ENCODE measurements at regions not wholly inside any gene's neighbourhood (a gene's known extent, or its start where the extent isn't known, plus 50 kb on each side); places are given as distances from the start of the nearest gene placed in this dataset.

GRCh38 chr17:33896263-33896662 lies 358.8 kb upstream of the CCL2 start:
- H3K36me3 ChIP-seq (replicated peaks in 1 of 2; ENCODE audit: control extremely low read depth in 1 of 2, control insufficient read depth in 1 of 2, extremely low read depth in 1 of 2, insufficient read depth in 2 of 2, low read length in 1 of 2), result no peaks in the 10 kb centered on the region
- Mint-ChIP-seq H3K27me3 (peaks cover 6% of the 10 kb centered on the region), H3K4me1 (no peaks in the 10 kb centered on the region), H3K9me3 (ENCODE audit: insufficient read depth) (no peaks in the 10 kb centered on the region), H3K4me3 (no peak overlapping the region), H3K27ac (no peak overlapping the region)
- ChIA-PET CTCF (no interaction called here), POLR2A (no interaction called here)
- 65% methylated on average over 4 of the region's 6 CpGs for WGBS (ENCODE audit: insufficient coverage)
- H3K4me3 ChIP-seq (ENCODE audit: control extremely low read depth in 1 of 5, extremely low read depth in 1 of 5, insufficient read depth in 1 of 5, low read depth in 2 of 5, low read length in 4 of 5), result no peak overlapping the region
- H3K27ac ChIP-seq (ENCODE audit: low read length in 2 of 2), result no peak overlapping the region
- no peak overlapping the region for H3K9ac ChIP-seq (ENCODE audit: low read length)
- no peak overlapping the region for H2AFZ ChIP-seq (ENCODE audit: insufficient read depth, low read depth, low read length, poor library complexity, severe bottlenecking)
- no peak overlapping the region for H3K4me2 ChIP-seq (replicated peaks; ENCODE audit: low read depth, low read length, poor library complexity, severe bottlenecking)
- no peaks in the 10 kb centered on the region for H3K4me1 ChIP-seq (ENCODE audit: control insufficient read depth in 2 of 2, insufficient read depth in 2 of 2, low read length in 2 of 2)
- DNase-seq (no peak), ATAC-seq (ENCODE audit: low read depth) (no peak)
- H3K9me3 ChIP-seq (ENCODE audit: control extremely low read depth in 1 of 3, control insufficient read depth in 2 of 3, insufficient read depth in 1 of 3, low read length in 2 of 3), result no peaks in the 10 kb centered on the region
- no peaks in the 10 kb centered on the region for H3K27me3 ChIP-seq (replicated peaks in 1 of 4; ENCODE audit: control extremely low read depth in 1 of 4, control insufficient read depth in 3 of 4, insufficient read depth in 4 of 4, low read length in 3 of 4)
- TF ChIP-seq EZH2 (IDR thresholded peaks at IDR 0.05; ENCODE audit: borderline replicate concordance, insufficient read depth, low read depth, low read length, poor library complexity, severe bottlenecking), result no peak
- TF ChIP-seq, protein P1, sequence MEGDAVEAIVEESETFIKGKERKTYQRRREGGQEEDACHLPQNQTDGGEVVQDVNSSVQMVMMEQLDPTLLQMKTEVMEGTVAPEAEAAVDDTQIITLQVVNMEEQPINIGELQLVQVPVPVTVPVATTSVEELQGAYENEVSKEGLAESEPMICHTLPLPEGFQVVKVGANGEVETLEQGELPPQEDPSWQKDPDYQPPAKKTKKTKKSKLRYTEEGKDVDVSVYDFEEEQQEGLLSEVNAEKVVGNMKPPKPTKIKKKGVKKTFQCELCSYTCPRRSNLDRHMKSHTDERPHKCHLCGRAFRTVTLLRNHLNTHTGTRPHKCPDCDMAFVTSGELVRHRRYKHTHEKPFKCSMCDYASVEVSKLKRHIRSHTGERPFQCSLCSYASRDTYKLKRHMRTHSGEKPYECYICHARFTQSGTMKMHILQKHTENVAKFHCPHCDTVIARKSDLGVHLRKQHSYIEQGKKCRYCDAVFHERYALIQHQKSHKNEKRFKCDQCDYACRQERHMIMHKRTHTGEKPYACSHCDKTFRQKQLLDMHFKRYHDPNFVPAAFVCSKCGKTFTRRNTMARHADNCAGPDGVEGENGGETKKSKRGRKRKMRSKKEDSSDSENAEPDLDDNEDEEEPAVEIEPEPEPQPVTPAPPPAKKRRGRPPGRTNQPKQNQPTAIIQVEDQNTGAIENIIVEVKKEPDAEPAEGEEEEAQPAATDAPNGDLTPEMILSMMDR (IDR thresholded peaks at IDR 0.05), result no peak
- intact Hi-C loops (cut with micrococcal nuclease), result no loop called here
- no peaks in the 10 kb centered on the region for H4K20me1 ChIP-seq (ENCODE audit: control insufficient read depth, insufficient read depth, low read length, poor library complexity, severe bottlenecking)
- no peaks in the 10 kb centered on the region for H3K79me2 ChIP-seq (ENCODE audit: control insufficient read depth, insufficient read depth, low read length)

GRCh38 chr17:33901085-33901484 lies 354.0 kb upstream of the CCL2 start:
- H3K4me2 ChIP-seq (replicated peaks; ENCODE audit: low read depth, low read length, poor library complexity, severe bottlenecking), result no peak overlapping the region
- no peak overlapping the region for H3K27ac Mint-ChIP-seq
- H3K9ac ChIP-seq (ENCODE audit: low read length), result no peak overlapping the region
- no peaks in the 10 kb centered on the region for H3K9me3 Mint-ChIP-seq (ENCODE audit: insufficient read depth)
- H4K20me1 ChIP-seq (ENCODE audit: control insufficient read depth, insufficient read depth, low read length, poor library complexity, severe bottlenecking), result no peaks in the 10 kb centered on the region
- no peaks in the 10 kb centered on the region for H3K4me1 Mint-ChIP-seq
- ChIA-PET POLR2A (no interaction called here), CTCF (no interaction called here)
- 93% methylated on average over 2 of the region's 2 CpGs for WGBS (ENCODE audit: insufficient coverage)
- H3K27me3 ChIP-seq (replicated peaks in 1 of 4; ENCODE audit: control extremely low read depth in 1 of 4, control insufficient read depth in 3 of 4, insufficient read depth in 4 of 4, low read length in 3 of 4), result peaks cover 0 to 3% (median 0%) of the 10 kb centered on the region in 4 experiments
- ATAC-seq (ENCODE audit: low read depth) (no peak), DNase-seq (no peak)
- no peaks in the 10 kb centered on the region for H3K36me3 ChIP-seq (replicated peaks in 1 of 2; ENCODE audit: control extremely low read depth in 1 of 2, control insufficient read depth in 1 of 2, extremely low read depth in 1 of 2, insufficient read depth in 2 of 2, low read length in 1 of 2)
- no peaks in the 10 kb centered on the region for H3K79me2 ChIP-seq (ENCODE audit: control insufficient read depth, insufficient read depth, low read length)
- H3K4me3 Mint-ChIP-seq, result no peak overlapping the region
- no peak overlapping the region for H3K4me3 ChIP-seq (ENCODE audit: control extremely low read depth in 1 of 5, extremely low read depth in 1 of 5, insufficient read depth in 1 of 5, low read depth in 2 of 5, low read length in 4 of 5)
- TF ChIP-seq, protein P1 (IDR thresholded peaks at IDR 0.05), result no peak
- TF ChIP-seq EZH2 (IDR thresholded peaks at IDR 0.05; ENCODE audit: borderline replicate concordance, insufficient read depth, low read depth, low read length, poor library complexity, severe bottlenecking), result no peak
- peaks cover 16% of the 10 kb centered on the region for H3K27me3 Mint-ChIP-seq
- no peaks in the 10 kb centered on the region for H3K4me1 ChIP-seq (ENCODE audit: control insufficient read depth in 2 of 2, insufficient read depth in 2 of 2, low read length in 2 of 2)
- no peaks in the 10 kb centered on the region for H3K9me3 ChIP-seq (ENCODE audit: control extremely low read depth in 1 of 3, control insufficient read depth in 2 of 3, insufficient read depth in 1 of 3, low read length in 2 of 3)
- no peak overlapping the region for H2AFZ ChIP-seq (ENCODE audit: insufficient read depth, low read depth, low read length, poor library complexity, severe bottlenecking)
- H3K27ac ChIP-seq (ENCODE audit: low read length in 2 of 2), result no peak overlapping the region
- intact Hi-C loops (cut with micrococcal nuclease), result no loop called here
